ENCODE measurements at regions not wholly inside any gene's neighbourhood (a gene's known extent, or its start where the extent isn't known, plus 50 kb on each side); places are given as distances from the start of the nearest gene placed in this dataset.
"Not testable (repeated sequence)": the region's sequence is repeated elsewhere in the genome, so short reads cannot be mapped to it uniquely, and the experiment has no call there.

GRCh38 chr4:183044924-183045640, 54.0 kb upstream of the WWC2 start:
- DNase-seq (ENCODE audit: extremely low spot score); H3K9me3 ChIP-seq; H3K36me3 ChIP-seq; H3K4me1 ChIP-seq; H3K27ac ChIP-seq (replicated peaks in 1 of 4); H3K4me3 ChIP-seq; intact Hi-C loops (cut with DNase I); H3K27me3 ChIP-seq: not testable (repeated sequence)
- WGBS: 90% methylated on average over 17 of the region's 32 CpGs

GRCh38 chr4:183038436-183038835, 60.6 kb upstream of the WWC2 start:
- Histone ChIP-seq H3K36me3 (no peaks in the 10 kb centered on the region), H3K4me1 (no peaks in the 10 kb centered on the region), H3K27ac (replicated peaks in 1 of 4) (no peak overlapping the region), H3K27me3 (no peaks in the 10 kb centered on the region), H3K4me3 (no peak overlapping the region), H3K9me3 (no peaks in the 10 kb centered on the region)
- TF ChIP-seq CTCF (IDR thresholded peaks at IDR 0.05) (no peak), EP300 (IDR thresholded peaks at IDR 0.05) (no peak), POLR2AphosphoS5 (IDR thresholded peaks at IDR 0.05) (no peak), POLR2A (IDR thresholded peaks at IDR 0.05; ENCODE audit: low read depth) (no peak)
- intact Hi-C loops (cut with DNase I): no loop called here
- DNase-seq (ENCODE audit: extremely low spot score): no peak
- WGBS: 84% methylated on average over 3 of the region's 3 CpGs

GRCh38 chr4:183035726-183036415, 63.2 kb upstream of the WWC2 start:
- Histone ChIP-seq H3K27ac (replicated peaks in 1 of 4) (no peak overlapping the region), H3K4me3 (no peak overlapping the region), H3K36me3 (no peaks in the 10 kb centered on the region), H3K9me3 (no peaks in the 10 kb centered on the region), H3K4me1 (no peaks in the 10 kb centered on the region), H3K27me3 (no peaks in the 10 kb centered on the region)
- 57% methylated on average over 7 of the region's 7 CpGs for WGBS
- DNase-seq (ENCODE audit: extremely low spot score): peak; percentile 70
- TF ChIP-seq POLR2A (IDR thresholded peaks at IDR 0.05; ENCODE audit: low read depth) (no peak), CTCF (IDR thresholded peaks at IDR 0.05) (no peak), POLR2AphosphoS5 (IDR thresholded peaks at IDR 0.05) (no peak), EP300 (IDR thresholded peaks at IDR 0.05) (no peak)
- intact Hi-C loops (cut with DNase I): no loop called here

- Histone ChIP-seq H3K9me3 (no peaks in the 10 kb centered on the region), H3K4me3 (no peak overlapping the region), H3K27ac (replicated peaks in 1 of 4) (no peak overlapping the region), H3K27me3 (no peaks in the 10 kb centered on the region), H3K36me3 (no peaks in the 10 kb centered on the region), H3K4me1 (no peaks in the 10 kb centered on the region)
- WGBS: 86% methylated on average over 5 of the region's 5 CpGs
- intact Hi-C loops (cut with DNase I): no loop called here
- no peak for DNase-seq (ENCODE audit: extremely low spot score)
- TF ChIP-seq POLR2A (IDR thresholded peaks at IDR 0.05; ENCODE audit: low read depth): no peak
- no peak for TF ChIP-seq CTCF (IDR thresholded peaks at IDR 0.05)
Observed at GRCh38 chr4:183035256-183035655, 63.8 kb upstream of the WWC2 start.

GRCh38 chr4:183030823-183031222, 68.2 kb upstream of the WWC2 start:
- intact Hi-C loops (cut with DNase I): no loop called here
- Histone ChIP-seq H3K4me1 (no peaks in the 10 kb centered on the region), H3K27me3 (no peaks in the 10 kb centered on the region), H3K9me3 (no peaks in the 10 kb centered on the region), H3K27ac (replicated peaks in 1 of 4) (no peak overlapping the region), H3K36me3 (no peaks in the 10 kb centered on the region), H3K4me3 (no peak overlapping the region)
- 86% methylated on average over 4 of the region's 4 CpGs for WGBS
- no peak for DNase-seq (ENCODE audit: extremely low spot score)
- TF ChIP-seq CTCF (IDR thresholded peaks at IDR 0.05) (no peak), EP300 (IDR thresholded peaks at IDR 0.05) (no peak), POLR2A (IDR thresholded peaks at IDR 0.05; ENCODE audit: low read depth) (no peak), POLR2AphosphoS5 (IDR thresholded peaks at IDR 0.05) (no peak)
